Suprapubic skin (tissue), 4 donors: ENCODE measurements at regions not wholly inside any gene's neighbourhood (a gene's known extent, or its start where the extent isn't known, plus 50 kb on each side); places are given as distances from the start of the nearest gene placed in this dataset.

Source experiments
- DNase-seq, 2 donors: peaks; one replicate each; pipeline ENCODE4 v3.0.0-alpha.2; 2019; ENCODE audit warnings: low spot score in 2 of 2
- H3K27ac ChIP-seq: fragments of 200-600 bp; sonication (generic); one replicate; pipeline ENCODE4 v1.5.1; 2019
- H3K27me3 ChIP-seq: fragments of 200-600 bp; sonication (generic); one replicate; pipeline ENCODE4 v1.5.1; 2019
- H3K36me3 ChIP-seq: fragments of 200-600 bp; sonication (generic); one replicate; pipeline ENCODE4 v1.5.1; 2019
- H3K4me1 ChIP-seq: fragments of 200-600 bp; sonication (generic); one replicate; pipeline ENCODE4 v1.5.1; 2019
- H3K4me3 ChIP-seq: fragments of 200-600 bp; sonication (generic); one replicate; pipeline ENCODE4 v1.5.1; 2019; ENCODE audit warnings: mild to moderate bottlenecking
- H3K9me3 ChIP-seq: fragments of 200-600 bp; sonication (generic); one replicate; pipeline ENCODE4 v1.5.1; 2019
- EP300 ChIP-seq: sonication (generic); formaldehyde crosslinking; IDR thresholded peaks from one replicate; pipeline ENCODE4 v1.6.1; 2017; ENCODE audit warnings: antibody characterized with exemption
- POLR2A ChIP-seq, 2 donors: fragments of 450-650 bp; IDR thresholded peaks; one replicate each; pipeline ENCODE4 v1.6.1; 2017; ENCODE audit warnings: antibody characterized with exemption in 2 of 2, mild to moderate bottlenecking in 2 of 2, moderate library complexity in 2 of 2
- POLR2AphosphoS5 ChIP-seq, 3 donors: sonication (generic); formaldehyde crosslinking; IDR thresholded peaks; one replicate each; pipeline ENCODE4 v1.6.1; 2017; ENCODE audit warnings: antibody characterized with exemption in 3 of 3
- WGBS: methylation state at CpG from one replicate; pipeline ENCODE4 v1.1.5; 2018; 5-methylcytosine and 5-hydroxymethylcytosine counted together
- TF ChIP-seq, protein P1 (sequence below), 2 donors: fragments of 200-600 bp in 1 of 2; fragments of 450-650 bp in 1 of 2; sonication (generic) in 1 of 2; IDR thresholded peaks; one replicate each; pipeline ENCODE4 v1.5.1; 2016 to 2019; ENCODE audit warnings: antibody characterized with exemption in 2 of 2, mild to moderate bottlenecking in 1 of 2, moderate library complexity in 1 of 2

DNA sequence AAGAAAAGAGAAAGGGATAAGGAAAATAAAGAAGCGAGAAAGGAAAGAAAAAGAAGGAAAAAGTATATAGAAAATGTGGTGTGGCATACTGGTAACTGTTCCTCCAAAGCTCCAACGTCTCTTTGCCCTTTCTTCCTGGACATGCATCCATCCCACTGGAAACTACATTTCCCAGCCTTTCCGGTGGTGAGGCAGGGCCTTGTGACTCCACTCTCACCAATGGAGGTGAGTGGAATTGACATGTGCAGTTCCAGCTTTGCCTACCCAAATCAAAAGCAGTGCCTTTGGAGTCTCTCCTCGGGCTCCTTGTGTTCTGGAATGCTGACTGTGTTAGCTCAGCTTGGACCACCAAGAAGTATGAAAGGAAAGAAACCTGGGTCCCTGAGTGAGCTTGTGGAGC lies 161.2 kb downstream of the KCNA5 start:
- no peaks in the 10 kb centered on the region for H3K36me3 ChIP-seq
- peaks cover 7% of the 10 kb centered on the region for H3K27me3 ChIP-seq
- DNase-seq: no peak
- no peaks in the 10 kb centered on the region for H3K4me1 ChIP-seq
- TF ChIP-seq EP300: no peak
- TF ChIP-seq, protein P1, sequence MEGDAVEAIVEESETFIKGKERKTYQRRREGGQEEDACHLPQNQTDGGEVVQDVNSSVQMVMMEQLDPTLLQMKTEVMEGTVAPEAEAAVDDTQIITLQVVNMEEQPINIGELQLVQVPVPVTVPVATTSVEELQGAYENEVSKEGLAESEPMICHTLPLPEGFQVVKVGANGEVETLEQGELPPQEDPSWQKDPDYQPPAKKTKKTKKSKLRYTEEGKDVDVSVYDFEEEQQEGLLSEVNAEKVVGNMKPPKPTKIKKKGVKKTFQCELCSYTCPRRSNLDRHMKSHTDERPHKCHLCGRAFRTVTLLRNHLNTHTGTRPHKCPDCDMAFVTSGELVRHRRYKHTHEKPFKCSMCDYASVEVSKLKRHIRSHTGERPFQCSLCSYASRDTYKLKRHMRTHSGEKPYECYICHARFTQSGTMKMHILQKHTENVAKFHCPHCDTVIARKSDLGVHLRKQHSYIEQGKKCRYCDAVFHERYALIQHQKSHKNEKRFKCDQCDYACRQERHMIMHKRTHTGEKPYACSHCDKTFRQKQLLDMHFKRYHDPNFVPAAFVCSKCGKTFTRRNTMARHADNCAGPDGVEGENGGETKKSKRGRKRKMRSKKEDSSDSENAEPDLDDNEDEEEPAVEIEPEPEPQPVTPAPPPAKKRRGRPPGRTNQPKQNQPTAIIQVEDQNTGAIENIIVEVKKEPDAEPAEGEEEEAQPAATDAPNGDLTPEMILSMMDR (IDR thresholded peaks at IDR 0.05): no peak
- WGBS: 76% methylated on average over 4 of the region's 4 CpGs
- H3K4me3 ChIP-seq: no peak overlapping the region
- no peaks in the 10 kb centered on the region for H3K9me3 ChIP-seq
- no peak overlapping the region for H3K27ac ChIP-seq

DNA sequence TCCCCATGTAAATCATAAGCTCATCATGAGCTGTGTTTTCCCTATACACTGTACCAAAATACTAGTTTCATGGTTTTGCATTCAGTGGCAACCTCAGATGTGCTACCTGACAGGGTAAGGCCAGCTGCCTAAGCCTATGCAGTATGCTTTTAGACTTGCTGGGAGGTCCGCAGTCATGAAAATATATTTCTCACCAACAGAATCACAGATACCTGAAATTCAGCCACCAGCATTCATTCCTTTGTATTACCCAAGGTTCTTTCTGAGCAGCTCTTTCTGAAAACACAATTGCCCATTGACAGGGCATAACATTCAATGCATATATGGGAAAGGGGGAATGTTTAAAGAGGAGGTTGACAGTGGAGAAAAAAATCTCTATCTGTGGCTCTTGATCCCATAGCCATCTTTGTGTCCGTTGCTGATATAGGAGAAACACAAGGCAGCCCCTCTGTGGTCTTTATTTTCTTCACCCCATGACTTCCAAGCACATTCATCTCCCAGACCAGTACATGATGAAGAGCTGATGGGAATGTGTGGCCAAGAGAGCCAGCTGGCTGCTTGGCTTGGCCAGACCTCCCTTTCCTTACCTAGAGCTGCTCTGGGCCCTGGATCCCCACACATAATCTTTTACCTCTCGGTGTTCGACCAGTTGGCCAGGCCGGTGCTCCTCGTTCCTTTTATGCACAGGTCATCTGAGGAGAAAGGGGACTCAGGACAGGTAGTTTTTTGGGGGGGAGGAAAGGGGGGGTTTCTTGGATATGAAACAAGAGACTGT lies 162.9 kb downstream of the KCNA5 start:
- DNase-seq: no peak
- Histone ChIP-seq H3K36me3 (no peaks in the 10 kb centered on the region), H3K27me3 (peaks cover 9% of the 10 kb centered on the region), H3K4me1 (no peaks in the 10 kb centered on the region), H3K27ac (no peak overlapping the region), H3K4me3 (no peak overlapping the region), H3K9me3 (no peaks in the 10 kb centered on the region)
- no peak for TF ChIP-seq POLR2AphosphoS5 (IDR thresholded peaks at IDR 0.05)
- TF ChIP-seq EP300: no peak
- TF ChIP-seq, protein P1 (IDR thresholded peaks at IDR 0.05): no peak
- TF ChIP-seq POLR2A (IDR thresholded peaks at IDR 0.05): no peak
- WGBS: 77% methylated on average over 6 of the region's 6 CpGs

DNA sequence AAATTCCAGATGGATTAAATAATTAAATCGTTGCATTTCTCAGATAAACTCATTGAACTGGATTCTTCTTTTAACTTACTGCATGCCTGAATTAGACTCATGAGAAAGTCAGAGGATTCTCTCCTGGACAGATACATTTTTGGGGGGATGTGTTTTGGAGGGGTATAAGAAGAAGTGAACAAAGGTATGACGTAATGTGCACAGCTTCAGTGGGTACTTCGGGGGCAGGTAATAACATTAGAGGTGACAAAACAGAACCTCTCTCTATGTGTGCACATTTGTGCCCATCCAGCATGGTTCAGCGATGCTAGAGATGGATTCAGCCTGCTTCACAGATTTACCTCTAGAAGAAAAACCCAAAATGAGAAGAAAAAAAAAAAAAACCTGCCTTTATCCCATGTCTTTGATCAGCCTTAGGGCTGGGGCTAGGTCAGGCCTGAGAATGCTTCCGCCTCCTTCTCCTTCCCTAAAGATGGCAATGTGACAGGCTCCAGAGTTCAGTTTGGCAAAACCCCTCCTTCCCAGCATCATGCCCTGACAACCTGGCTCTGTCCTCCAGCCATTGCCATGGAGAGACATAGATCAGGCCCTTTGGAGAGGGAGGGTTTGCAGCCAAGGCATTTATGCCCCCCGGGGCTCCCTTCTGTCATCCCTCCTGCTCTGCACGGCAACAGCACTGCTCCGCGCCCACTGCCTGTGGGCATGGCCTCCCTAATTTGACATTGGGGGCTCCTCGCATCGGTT lies 166.7 kb downstream of the KCNA5 start:
- H3K36me3 ChIP-seq: no peaks in the 10 kb centered on the region
- H3K9me3 ChIP-seq: no peaks in the 10 kb centered on the region
- no peaks in the 10 kb centered on the region for H3K4me1 ChIP-seq
- no peak for DNase-seq
- TF ChIP-seq POLR2AphosphoS5 (IDR thresholded peaks at IDR 0.05) (no peak), POLR2A (IDR thresholded peaks at IDR 0.05) (no peak), EP300 (no peak)
- TF ChIP-seq, protein P1 (IDR thresholded peaks at IDR 0.05): no peak
- 71% methylated on average over 10 of the region's 11 CpGs for WGBS
- H3K27me3 ChIP-seq: peaks cover 7% of the 10 kb centered on the region
- no peak overlapping the region for H3K27ac ChIP-seq
- H3K4me3 ChIP-seq: no peak overlapping the region

DNA sequence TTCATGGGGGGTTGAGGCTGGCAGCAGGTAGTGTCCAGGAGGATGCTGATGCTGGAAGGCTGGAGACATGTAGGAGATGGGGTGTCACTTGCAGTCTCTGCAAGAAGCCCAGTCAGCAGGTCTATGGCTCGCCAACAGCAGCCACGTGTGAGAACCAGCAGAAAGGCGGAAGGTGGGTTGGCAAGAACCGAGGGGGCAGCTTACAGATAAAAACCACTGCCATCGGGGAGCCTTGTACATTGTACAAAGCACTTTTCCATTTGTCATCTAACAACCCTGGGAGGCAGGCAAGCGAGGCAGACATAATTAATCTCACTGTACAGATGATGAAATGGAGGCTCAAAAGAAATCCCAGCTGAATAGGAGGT lies 167.2 kb downstream of the KCNA5 start:
- H3K4me1 ChIP-seq: no peaks in the 10 kb centered on the region
- 88% methylated on average over 6 of the region's 6 CpGs for WGBS

DNA sequence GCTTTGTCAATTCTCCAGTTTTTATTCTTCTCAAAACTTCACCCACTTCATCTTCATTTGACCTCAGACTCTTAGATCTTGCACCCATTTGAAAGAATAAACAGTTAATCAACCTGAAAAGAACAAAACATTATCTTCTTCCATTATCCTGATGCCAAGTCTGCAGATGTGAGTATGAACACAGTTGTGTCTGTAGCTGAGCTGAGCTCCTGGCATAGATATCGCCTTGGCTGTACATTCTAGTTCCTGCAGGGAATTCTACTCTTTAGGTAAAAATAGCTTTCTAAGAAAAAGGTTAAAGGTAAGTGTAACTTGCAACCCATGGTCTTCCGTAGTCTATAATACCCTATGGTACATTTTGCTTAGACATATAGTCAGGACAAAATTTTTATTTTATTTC lies 169.7 kb downstream of the KCNA5 start:
- no peaks in the 10 kb centered on the region for H3K9me3 ChIP-seq
- no peaks in the 10 kb centered on the region for H3K36me3 ChIP-seq
- peaks cover 9% of the 10 kb centered on the region for H3K27me3 ChIP-seq
- H3K4me1 ChIP-seq: no peaks in the 10 kb centered on the region
- H3K4me3 ChIP-seq: no peak overlapping the region
- DNase-seq: no peak
- WGBS: 85% methylated on average over 2 of the region's 2 CpGs
- no peak for TF ChIP-seq POLR2A (IDR thresholded peaks at IDR 0.05)
- no peak overlapping the region for H3K27ac ChIP-seq

More for the DNA sequence above, 167.2 kb downstream of the KCNA5 start:
- peaks cover 7% of the 10 kb centered on the region for H3K27me3 ChIP-seq
- TF ChIP-seq POLR2A (IDR thresholded peaks at IDR 0.05): no peak
- TF ChIP-seq, protein P1 (IDR thresholded peaks at IDR 0.05): no peak
- no peak for TF ChIP-seq EP300
- TF ChIP-seq POLR2AphosphoS5 (IDR thresholded peaks at IDR 0.05): no peak
- H3K27ac ChIP-seq: no peak overlapping the region
- H3K36me3 ChIP-seq: no peaks in the 10 kb centered on the region
- no peak overlapping the region for H3K4me3 ChIP-seq
- DNase-seq: no peak
- no peaks in the 10 kb centered on the region for H3K9me3 ChIP-seq
